IPS-NIHi11 (cell line): ENCODE measurements at regions not wholly inside any gene's neighbourhood (a gene's known extent, or its start where the extent isn't known, plus 50 kb on each side); places are given as distances from the start of the nearest gene placed in this dataset.

Source experiments
- DNase-seq: peaks from one replicate; pipeline ENCODE4 v3.0.0; 2012; ENCODE audit warnings: mixed read lengths, low spot score

DNA sequence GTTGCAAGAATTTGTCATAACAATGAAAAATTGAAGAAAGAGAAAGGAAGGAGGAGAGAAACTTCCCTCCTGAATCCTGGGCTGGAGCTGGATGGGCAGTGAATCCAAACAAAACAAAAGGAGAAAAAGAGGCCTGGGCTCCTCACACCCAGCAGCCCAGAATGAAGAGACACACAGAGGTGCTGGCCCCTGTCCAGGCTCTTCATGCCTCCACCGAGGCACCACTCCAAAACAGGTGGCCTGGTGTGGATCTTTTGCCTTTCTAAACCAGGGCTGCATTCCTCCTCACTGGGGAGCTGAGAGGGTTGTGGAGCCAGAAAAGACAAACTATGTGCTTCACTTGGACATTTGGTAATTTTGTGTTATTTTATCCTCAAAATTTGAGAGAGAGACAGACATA, 76.0 kb downstream of the FAM124B start:
- no peak for DNase-seq

DNA sequence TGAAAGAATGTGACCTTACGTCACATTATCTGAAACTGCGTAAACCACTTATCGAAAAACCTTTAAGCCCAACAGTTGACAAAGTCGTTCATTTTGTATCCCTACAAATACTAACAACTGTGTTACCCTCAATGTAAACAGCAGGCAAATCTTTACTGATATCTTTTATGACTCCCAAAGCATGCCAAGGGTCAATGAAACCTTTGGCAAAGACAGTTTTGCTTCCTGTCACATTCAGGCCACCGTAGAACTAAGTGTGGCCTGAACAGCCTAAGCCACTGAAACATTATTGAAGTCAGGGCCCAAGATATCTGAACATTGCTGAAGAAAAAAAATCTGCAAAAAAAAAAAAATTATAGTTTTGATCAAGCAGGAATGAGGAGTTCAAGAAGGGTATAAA, 77.3 kb downstream of the FAM124B start:
- no peak for DNase-seq

DNA sequence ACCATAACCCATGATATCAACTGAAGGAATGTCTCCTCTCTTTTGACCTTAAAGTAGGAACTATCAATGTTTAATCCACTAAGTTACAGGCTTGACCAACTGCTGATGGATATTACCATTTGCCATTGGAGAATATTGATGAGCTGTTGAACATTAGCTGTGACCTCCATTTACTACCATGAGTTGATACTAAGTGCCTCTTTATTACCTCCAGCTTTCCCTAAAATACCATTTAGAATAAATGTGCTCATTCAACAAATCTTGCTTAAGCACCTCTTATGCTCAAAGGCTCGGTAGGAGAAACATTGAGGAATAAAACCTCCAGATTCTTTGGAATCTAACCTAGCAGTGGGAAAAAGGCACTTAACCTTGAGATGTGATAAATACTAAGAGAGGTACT, 81.2 kb downstream of the FAM124B start:
- DNase-seq, result no peak

DNA sequence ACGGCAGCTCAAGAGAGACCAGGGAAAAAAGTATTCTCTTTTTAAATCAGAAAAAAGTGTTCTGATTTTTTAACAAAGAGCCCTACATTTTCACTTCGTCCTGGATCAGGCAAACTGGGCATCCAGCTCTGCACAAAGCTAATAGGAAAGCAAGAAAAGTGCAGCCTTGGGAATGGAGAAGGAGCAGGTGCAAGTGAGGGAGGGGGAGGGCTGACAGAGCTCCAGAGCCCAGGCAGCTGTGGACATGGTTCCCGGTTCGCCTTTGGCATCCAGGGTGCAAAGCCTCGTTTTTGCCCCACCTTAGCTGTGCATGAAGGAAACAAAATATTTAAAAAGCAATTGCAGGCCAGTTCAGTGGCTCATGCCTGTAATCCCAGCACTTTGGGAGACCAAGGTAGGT, 82.2 kb downstream of the FAM124B start:
- DNase-seq, result no peak

DNA sequence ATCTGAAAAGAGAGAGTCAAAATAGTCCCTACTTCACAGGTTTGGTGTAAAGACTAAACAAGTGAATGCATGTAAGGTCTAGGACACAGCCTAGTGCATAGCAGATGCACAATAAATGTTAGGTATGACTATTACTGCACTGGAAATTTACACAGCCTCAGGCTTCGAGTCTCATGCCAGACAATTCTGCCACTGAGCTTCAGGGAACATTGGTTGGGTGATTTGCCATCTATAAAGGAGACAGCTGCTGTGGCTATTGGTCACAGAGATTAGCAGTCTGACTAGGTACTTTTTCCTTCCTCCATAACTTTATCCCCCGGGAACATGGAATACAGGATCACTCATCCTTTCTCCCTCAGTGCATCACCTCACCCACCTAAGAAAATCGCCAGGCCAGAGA, 89.2 kb downstream of the FAM124B start:
- DNase-seq, result no peak

DNA sequence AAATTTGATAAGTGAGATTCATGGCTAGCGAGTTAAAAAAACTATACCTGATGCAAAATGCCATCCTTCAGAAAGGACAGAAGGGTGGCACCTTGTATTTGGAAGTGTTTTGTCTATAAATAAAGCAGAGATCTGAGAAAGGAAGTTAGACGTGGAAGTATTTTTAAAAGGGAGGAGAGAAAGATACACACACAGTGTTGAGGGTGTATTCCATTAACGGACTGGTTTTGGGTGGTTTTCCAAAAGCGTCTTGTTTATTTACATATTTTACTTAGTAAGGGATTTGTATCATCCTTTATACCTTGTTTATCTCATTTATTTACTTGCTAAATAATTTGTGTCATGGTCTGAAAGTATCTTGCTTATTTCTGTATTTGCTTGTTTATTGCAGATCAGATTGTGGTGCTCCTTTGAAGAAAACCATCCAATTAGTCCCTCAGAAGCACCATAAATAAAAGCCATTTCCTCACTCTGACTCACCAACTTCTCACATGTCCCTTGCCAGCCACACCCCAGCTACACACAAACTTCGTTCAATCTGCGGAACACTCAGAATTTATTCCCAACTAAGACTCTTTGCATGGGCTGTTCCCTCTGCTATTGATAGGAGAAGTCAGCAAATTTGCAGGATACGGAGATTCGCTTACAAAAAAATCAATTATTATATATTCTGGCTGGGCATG, 90.8 kb downstream of the FAM124B start:
- DNase-seq, result no peak

DNA sequence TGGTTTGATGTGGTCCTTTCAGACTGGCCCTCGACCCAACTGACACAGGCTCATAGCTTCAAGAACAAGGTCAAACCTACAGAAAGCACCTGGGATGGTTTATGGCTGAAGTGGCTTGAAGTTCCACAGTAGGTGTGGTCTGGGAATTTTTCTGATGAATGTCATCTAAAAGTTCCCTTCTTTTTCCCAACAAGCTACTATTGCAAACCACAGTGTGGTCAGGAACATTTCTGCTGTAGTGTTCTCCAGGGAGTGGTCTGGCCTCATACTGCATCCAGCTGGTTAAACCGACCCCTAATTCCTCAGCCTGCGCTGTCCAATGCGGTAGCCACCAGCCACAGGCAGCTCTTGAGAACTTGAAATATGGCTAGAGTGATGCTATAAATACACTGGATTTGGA, 92.7 kb downstream of the FAM124B start:
- DNase-seq, result no peak

DNA sequence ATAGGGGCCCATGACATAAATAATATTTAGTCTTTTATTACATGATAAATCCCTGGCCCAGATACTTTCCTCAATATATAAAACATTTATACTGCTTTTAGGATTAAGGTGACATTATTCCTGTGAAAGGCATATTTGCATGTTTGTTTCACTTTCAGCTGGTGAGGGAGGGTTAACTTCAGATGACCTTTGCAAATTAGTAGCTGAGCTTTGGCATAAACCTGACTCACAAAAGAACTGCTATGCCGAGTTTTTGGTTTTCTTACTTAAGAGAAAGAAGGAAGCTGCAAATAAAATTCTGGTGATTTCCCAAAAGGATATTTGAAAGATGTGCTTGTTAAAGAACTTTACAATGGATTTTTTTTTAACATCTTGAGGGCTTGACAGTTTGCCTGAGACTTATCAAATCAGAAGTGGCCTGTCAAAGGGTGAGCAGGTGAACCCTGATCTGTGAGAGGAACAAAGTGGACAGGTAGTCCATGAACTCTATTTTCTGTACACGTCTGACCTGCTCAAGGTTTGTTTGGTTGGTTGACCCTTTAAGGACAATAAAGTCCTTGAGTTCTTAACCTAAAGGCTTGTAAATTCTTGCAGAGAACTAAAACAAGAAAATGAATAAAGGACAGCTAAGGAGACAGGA, 93.5 kb downstream of the FAM124B start:
- DNase-seq, result no peak

DNA sequence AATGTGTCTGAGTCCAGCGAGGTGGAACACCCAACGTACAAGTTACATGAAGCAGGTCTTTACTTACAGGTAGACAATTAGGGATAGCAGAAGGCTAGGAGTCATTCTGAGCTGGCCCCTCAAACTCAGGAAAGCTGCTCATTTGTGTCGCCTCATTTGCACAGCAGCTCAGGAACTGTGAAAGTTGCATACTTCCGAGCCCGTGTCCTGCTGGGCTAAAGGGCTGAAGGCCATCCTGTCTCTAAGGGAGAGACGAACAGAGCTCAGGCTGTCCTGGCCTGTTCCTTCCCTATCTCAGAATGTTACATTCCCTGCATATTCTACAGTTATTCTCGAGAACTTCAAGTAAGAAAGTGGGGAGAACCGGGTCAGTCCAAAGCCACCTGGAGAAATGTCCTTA, 99.0 kb downstream of the FAM124B start:
- DNase-seq, result no peak

DNA sequence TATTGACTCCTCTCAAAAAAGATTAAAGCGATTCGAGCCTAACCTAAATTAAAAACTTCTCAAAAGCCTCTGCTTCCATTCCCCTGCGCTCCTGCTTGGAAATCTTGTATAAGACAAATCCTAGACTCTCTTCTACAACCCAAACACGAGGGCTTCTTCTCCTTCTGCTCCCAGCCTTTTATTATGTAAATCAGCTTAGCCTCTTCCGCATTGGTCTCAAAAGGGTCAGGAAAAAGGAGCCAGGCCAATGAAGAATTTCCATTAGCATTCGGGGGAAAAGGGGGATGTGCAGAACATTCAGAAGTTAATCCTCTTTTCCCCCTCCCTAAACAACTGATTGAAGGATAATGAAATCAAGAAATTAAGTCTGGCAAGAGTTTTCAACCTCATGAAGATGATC, 107.9 kb downstream of the FAM124B start:
- DNase-seq, result no peak

DNA sequence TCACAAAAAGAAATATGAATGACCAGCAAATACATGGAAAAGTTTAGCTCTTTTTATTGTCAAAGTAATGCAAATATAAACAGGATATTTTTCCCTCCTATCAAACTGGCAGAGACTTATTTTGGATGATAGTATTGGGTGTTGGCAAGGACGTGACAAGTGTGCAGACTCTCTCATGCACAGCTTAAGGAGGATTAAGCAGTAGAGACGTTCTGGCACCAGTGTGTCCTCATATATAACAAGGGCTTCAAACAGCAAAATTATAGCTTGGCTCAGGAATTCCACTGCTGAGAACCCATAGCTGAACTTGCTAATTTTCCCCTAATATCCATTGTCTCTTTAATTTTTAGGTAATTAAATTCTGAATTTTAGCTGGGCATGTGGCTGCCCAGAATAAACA, 114.4 kb downstream of the FAM124B start:
- no peak for DNase-seq

DNA sequence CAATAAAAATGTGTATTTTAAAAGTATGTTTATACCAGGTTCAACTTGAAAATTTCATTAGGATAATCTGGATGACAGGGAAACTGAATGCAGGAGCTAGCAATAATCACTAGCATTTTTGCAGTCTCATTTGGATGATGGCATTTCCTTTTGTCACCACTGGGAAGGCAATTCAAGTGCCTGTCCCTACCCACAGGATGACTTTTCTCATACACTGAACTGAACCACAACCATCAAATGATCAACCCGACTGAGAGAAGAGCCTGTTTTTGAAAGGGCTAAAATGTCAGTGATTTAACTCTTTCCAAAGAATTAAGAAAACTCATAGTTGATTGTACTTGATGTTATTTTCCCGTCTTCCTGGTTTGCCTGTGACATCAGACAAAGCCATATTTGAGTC, 115.0 kb downstream of the FAM124B start:
- DNase-seq, result no peak

DNA sequence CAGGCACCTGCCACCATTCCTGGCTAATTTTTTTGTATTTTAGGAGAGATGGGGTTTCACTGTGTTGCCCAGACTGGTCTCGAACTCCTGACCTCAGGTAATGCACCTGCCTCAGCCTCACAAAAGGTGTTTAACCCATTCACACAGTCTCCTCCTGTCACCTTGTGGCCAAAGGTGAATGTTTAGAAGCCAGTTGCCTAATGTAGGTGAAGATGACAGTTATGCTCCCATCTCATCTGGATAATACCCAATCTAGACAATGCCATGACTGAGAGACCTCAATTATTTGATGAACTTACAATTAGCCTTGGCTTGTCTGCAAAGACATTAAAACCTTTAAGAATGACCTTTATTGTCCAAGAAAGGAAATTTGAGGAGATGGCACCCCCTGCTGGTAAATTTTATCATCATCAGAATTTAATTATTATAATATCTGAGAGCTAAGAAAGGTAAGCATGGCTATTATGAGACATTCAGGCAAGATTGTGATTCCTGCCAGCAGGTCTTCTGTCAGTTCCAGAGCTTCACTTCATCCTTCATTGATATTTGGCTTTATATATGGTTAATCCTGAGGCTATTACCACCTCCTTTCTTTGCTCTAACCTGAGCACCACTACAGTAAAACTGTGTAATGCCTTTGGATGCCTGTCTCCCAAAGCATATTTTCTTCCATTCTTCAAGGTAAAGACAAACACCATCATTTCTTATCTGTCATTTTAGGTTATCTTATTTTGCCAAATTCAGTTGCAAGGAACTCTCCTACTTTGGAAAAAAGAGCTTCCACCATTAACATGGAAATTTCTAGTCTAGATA, 117.6 kb downstream of the FAM124B start:
- DNase-seq, result peak; percentile 28

DNA sequence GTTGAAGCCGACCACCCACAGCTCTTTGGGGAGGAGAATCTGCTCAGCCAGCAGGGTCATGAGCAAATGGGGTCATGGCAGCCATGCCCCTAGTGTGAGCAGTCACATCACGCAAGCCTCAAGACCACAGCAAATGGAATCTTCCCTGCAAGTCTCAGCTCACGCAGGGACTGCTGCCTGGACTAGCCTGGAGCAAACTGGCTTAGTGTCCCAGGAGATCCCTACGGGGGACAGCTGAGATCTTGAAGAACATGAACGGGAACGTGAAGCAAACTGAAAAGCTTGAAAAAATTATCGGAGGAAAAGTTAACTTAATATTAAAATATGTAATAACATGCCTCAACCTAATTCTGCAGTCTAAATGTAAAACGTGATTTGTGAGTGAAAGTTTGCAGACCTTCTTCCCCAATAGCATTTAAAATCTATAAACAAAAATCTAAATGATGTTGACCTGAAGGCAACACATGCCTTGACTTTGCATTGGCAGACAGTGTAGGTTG, 118.4 kb downstream of the FAM124B start:
- DNase-seq, result no peak

DNA sequence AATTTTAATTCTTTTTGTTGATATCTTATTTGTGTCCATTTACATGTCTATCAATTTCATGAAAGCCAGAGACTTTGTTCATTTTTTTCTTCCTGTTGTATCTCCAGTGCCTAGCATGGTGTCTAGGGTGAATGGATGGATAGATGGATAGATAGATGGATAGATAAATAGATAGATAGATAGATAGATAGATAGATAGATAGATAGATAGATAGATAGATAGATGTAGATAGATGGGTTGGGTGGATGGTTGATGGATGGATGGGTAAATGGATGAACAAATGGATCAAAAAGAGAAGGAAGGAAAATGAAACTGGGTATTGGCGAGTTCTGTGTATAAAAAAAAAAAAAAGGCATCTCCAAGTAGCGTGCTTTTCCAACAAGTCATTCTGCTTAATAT, 120.5 kb downstream of the FAM124B start:
- no peak for DNase-seq

DNA sequence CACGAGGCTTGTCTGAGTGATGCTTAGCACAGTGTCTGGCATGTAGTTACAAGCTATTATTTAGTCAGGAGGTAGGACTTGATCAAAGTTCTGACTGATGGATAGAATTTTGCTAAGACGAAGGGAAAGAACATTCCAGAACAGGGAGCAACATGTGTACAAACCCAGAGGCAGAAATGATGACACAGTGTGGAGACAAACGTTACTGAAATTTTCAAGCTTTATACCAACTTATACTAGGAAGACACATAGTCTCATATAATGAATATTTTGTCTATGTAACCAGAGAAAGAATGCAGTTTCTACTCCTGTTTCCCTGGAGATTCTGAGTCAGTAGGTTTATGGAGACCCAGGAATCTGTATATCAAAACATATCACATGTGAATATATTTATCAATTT, 123.4 kb downstream of the FAM124B start:
- DNase-seq, result no peak

DNA sequence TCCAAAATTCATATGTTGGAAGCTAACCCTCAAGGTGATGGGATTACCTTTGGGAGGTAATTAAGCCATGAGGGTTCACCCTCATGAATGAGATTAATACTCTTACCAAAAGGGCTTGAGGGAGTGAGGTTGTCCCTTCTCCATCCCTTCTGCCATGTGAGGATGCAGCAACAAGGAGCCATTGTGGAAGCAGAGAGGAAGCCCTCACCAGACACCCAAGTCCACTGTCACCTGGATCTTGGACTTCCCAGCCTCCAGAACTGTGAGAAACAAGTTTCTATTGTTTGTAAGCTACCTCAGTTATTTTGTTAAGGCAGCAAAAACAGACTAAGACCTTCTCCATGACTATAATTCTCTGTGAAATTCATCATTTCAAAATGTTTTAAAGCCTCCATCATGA, 125.7 kb downstream of the FAM124B start:
- no peak for DNase-seq

DNA sequence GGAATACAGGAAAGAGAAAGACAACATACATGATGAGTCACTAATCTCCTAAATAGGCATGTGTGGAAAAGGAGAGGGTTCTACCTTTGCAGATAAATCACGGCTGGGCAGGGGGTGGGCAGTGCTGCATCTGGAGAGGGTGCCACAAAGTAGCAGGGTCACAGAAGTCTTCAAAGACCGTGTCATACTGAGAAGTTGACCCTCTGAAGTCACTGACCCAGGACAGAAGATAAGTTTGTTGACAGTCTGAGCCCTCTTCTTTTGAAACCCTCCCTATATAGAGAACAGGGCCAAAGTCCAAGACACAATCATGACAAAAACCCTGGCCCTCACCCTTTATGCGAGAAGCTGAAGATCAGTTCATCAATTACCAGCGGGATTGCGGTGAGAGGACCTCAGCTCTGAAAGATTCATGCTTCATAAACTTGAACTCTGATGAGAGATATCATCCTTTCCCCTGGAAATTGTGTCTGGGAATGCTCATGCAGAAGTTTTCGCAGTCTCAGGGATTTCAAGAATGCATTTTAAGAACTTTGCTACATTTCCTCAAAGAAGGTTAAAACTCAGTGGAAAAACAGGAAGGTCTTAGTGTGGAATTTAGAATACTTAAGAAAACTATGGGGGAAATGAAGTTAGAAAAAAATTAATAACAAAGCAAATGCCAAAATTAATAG, 129.5 kb downstream of the FAM124B start:
- DNase-seq, result no peak

DNA sequence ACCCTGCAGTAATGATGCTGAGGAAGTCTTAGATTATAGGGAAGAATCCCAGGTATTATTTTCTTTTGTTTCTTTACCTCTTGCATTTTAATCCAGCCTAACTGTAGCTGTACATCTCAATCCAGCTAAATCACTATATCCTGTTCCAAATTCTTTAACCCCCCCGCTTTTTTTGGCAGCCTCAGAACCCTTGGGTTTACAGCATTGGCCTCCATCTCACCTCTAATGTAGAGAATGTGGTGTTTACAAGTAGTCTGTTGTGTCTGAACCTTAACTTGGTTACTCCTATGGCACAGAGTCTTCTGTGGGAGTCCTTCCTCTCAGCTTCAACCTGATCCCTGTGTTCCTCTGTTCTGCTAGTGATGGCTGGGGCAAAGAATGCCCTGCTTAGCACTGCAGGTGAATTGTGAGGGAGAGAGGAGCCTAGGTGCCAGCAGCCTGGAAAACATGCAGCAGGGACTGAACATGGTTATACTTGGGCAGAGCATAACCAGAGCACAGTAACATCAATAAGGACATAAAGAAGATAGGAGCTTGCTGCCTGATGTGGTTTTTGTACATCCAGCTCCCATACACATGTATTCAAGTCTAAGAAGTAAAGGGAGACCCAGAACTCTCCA, 130.2 kb downstream of the FAM124B start:
- DNase-seq, result no peak

DNA sequence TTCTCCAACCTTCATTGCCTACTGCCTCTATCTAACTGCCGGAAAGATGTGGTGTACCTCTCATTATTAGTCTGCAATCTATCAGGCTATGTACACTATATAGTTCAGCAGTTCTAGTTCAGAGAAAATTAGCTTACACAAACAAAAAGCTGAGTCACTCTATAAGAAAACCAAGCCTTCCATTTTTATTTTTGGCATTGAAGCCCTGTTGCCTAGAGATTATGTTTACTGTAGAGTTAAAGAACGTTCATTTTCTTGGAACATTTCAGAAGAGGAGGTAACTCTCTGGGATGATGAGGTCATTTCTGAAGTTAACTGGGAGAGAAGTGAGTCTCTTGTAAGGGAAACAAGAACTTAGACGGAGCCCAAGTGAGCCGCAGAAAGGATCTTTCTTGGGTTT, 133.5 kb downstream of the FAM124B start:
- no peak for DNase-seq

DNA sequence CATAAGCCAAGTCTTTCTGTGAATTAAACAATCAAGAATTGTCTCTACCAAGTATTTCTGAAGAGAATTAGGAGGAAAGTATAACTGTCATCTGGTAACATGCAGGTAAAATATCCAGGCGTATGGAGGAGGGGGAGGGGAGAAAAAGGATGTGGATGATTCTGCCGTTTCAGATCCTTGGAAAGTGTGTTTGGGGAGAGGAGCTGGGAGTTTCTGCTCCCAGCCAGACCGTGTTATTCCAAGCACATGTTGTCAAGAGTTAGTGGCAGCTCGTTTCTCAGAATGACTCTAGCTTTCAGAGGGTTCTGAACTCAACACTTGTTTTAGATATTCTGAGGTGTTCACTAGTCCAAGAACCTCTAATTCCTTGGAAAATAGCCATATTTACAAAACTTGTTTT, 137.6 kb downstream of the FAM124B start:
- DNase-seq, result no peak

DNA sequence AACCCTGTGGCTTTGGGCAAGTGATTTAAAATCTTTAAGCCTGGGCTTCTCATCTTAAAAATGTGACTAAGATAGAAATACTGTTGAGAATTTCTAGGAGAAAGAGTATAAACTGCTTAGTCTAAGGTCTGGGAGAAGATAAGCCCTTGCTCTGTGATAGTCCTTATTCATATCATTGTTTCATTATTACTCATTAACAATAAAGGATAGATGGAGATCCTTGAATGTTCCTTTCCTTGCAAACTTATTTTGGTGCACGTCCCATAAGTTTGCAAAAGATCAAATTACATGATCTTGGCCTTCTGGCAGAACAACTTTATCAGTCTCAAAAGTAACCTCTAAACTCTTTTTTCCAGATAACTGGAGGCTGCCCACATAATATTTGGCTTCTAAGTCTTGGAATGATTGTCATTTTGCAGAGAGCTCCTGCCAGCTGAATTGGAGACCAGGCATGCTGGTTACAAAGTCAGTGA, 138.3 kb downstream of the FAM124B start:
- no peak for DNase-seq
